Neural cell (in vitro differentiated cells): ENCODE measurements at regions not wholly inside any gene's neighbourhood (a gene's known extent, or its start where the extent isn't known, plus 50 kb on each side); places are given as distances from the start of the nearest gene placed in this dataset.

Source experiments
- EZH2 ChIP-seq: fragments of 200-600, 300-800 bp; shearing (Covaris generic), sonication (generic); IDR thresholded peaks from 2 replicates; pipeline ENCODE4 v1.6.1; 2014; ENCODE audit warnings: antibody characterized with exemption, low read length, borderline replicate concordance, mild to moderate bottlenecking; ENCODE audit not compliant: insufficient read depth, poor library complexity, severe bottlenecking
- MXI1 ChIP-seq: fragments of 450-650 bp; conservative IDR thresholded peaks from 2 replicates; pipeline ENCODE4 v1.6.1; 2014; ENCODE audit warnings: antibody characterized with exemption, mild to moderate bottlenecking; ENCODE audit not compliant: poor library complexity, severe bottlenecking
- RAD21 ChIP-seq: fragments of 450-650 bp; conservative IDR thresholded peaks from 2 replicates; pipeline ENCODE4 v1.6.1; 2014; ENCODE audit warnings: antibody characterized with exemption, mild to moderate bottlenecking, moderate library complexity
- TF ChIP-seq, protein P1 (sequence below): fragments of 450-650 bp; IDR thresholded peaks from 2 replicates; pipeline ENCODE4 v1.5.1; 2014; ENCODE audit warnings: antibody characterized with exemption, mild to moderate bottlenecking, moderate library complexity; ENCODE audit not compliant: poor library complexity, severe bottlenecking

DNA sequence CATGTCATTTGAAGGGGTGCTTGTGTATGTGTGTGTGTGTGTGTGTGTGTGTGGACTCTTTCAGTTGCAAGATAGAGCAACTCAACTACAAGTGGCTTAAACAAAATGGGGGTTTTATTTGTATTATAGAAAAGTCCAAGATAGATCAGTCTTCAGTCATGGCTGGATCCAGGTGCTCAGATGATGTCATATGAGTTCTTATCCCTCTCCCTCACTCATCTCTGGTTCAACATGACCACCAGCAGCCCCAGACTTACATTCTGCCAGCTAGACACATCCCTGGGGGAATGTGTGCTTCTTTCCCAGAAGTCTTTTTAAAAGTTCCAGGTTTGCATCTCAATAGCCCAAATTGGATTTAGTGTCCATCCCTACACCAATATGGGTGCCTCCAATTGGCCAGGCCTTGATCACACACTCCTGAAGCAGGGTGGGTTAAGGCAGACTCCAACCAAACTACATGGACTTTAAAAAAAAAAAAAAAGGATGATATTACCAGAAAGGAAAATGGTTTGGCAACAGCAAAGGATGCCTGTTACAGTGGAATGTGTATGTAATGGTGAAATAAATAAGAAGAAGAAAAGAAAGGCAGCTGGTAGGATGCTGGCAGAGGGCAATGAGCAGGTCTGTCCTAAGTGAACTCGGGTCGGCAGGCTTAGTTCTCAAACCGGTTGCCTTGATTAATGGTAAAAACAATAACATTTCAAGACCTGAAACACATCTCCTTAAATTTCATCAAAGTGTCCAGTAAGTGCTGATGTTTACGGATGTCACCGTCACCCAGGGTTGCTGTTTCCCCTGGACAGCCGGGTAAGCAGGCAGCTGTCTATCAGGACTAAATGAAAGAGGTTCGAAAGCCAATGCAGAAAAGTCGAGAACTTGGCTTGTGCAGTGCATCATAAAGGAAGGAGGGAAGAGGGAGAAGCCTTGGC lies 107.7 kb downstream of the SMIM20 start:
- TF ChIP-seq, protein P1, sequence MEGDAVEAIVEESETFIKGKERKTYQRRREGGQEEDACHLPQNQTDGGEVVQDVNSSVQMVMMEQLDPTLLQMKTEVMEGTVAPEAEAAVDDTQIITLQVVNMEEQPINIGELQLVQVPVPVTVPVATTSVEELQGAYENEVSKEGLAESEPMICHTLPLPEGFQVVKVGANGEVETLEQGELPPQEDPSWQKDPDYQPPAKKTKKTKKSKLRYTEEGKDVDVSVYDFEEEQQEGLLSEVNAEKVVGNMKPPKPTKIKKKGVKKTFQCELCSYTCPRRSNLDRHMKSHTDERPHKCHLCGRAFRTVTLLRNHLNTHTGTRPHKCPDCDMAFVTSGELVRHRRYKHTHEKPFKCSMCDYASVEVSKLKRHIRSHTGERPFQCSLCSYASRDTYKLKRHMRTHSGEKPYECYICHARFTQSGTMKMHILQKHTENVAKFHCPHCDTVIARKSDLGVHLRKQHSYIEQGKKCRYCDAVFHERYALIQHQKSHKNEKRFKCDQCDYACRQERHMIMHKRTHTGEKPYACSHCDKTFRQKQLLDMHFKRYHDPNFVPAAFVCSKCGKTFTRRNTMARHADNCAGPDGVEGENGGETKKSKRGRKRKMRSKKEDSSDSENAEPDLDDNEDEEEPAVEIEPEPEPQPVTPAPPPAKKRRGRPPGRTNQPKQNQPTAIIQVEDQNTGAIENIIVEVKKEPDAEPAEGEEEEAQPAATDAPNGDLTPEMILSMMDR: no peak
- TF ChIP-seq EZH2 (no peak), RAD21 (no peak), MXI1 (no peak)
